VCaP (cell line): ENCODE measurements at regions not wholly inside any gene's neighbourhood (a gene's known extent, or its start where the extent isn't known, plus 50 kb on each side); places are given as distances from the start of the nearest gene placed in this dataset.

Experiments used
- H3K27ac ChIP-seq: fragments of 450-650 bp; 2 replicates; pipeline ENCODE4 v1.5.1; 2017
- CTCF ChIP-seq: fragments of 450-650 bp; conservative IDR thresholded peaks from 2 replicates; pipeline ENCODE4 v1.5.1; 2017; ENCODE audit warnings: mild to moderate bottlenecking, moderate library complexity

- no peak for TF ChIP-seq CTCF
- H3K27ac ChIP-seq: no peak overlapping the region
Measured at GRCh38 chr3:65172209-65172608, 484.4 kb upstream of the ADAMTS9 start.

GRCh38 chr3:65170390-65171042, 482.7 kb upstream of the ADAMTS9 start:
- no peak overlapping the region for H3K27ac ChIP-seq
- TF ChIP-seq CTCF: peak; percentile 69

- H3K27ac ChIP-seq: no peak overlapping the region
- TF ChIP-seq CTCF: no peak
Measured at GRCh38 chr3:65169961-65170360, 482.2 kb upstream of the ADAMTS9 start.

GRCh38 chr3:65168547-65168946, 480.7 kb upstream of the ADAMTS9 start:
- H3K27ac ChIP-seq: no peak overlapping the region
- no peak for TF ChIP-seq CTCF

GRCh38 chr3:65166531-65166930, 478.7 kb upstream of the ADAMTS9 start:
- no peak for TF ChIP-seq CTCF

GRCh38 chr3:65158023-65158422, 470.2 kb upstream of the ADAMTS9 start:
- no peak for TF ChIP-seq CTCF
- peak overlapping the region; percentile 61 for H3K27ac ChIP-seq

More at GRCh38 chr3:65166531-65166930, 478.7 kb upstream of the ADAMTS9 start:
- H3K27ac ChIP-seq: no peak overlapping the region

GRCh38 chr3:65153850-65154512, 466.2 kb upstream of the ADAMTS9 start:
- H3K27ac ChIP-seq: no peak overlapping the region
- TF ChIP-seq CTCF: no peak
